Transverse colon (tissue), 3 donors: ENCODE measurements at regions not wholly inside any gene's neighbourhood (a gene's known extent, or its start where the extent isn't known, plus 50 kb on each side); places are given as distances from the start of the nearest gene placed in this dataset.

ENCODE experiments used
- EP300 ChIP-seq: sonication (generic); formaldehyde crosslinking; IDR thresholded peaks from one replicate; pipeline ENCODE4 v1.6.1; 2017; ENCODE audit warnings: antibody characterized with exemption, low read depth
- POLR2A ChIP-seq: fragments of 450-650 bp; IDR thresholded peaks from one replicate; pipeline ENCODE4 v1.6.1; 2016; ENCODE audit warnings: antibody characterized with exemption, mild to moderate bottlenecking, moderate library complexity
- TF ChIP-seq, protein P1 (sequence below), 5 experiments: fragments of 200-600 bp in 3 of 5; fragments of 450-650 bp in 2 of 5; sonication (generic) in 3 of 5; IDR thresholded peaks; 1 replicate in 2 of 5; 2 replicates in 3 of 5; pipeline ENCODE4 v1.5.1; 2016 to 2017; ENCODE audit warnings: antibody characterized with exemption in 5 of 5, inconsistent platforms in 3 of 5, mild to moderate bottlenecking in 2 of 5, moderate library complexity in 1 of 5

DNA sequence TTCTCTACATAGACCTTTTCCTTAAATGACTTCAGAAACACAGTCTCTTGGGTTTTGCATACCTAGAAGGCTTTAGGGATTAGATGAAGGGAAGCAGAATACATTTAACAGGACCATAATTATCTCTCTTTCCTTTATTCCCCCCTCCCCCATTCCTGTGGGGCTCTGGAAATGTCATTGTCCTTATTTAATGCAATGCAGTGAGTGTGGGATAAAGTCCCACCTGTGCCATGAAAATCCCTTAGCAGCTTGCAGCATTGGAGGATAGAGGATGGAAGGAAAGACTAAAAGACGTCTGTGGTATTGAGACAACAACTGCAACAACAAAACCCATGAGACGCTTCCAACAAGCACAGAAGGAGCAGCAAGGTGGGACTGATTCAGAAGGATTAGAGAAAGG lies 117.8 kb upstream of the DCC start:
- TF ChIP-seq POLR2A, result no peak
- TF ChIP-seq, protein P1, sequence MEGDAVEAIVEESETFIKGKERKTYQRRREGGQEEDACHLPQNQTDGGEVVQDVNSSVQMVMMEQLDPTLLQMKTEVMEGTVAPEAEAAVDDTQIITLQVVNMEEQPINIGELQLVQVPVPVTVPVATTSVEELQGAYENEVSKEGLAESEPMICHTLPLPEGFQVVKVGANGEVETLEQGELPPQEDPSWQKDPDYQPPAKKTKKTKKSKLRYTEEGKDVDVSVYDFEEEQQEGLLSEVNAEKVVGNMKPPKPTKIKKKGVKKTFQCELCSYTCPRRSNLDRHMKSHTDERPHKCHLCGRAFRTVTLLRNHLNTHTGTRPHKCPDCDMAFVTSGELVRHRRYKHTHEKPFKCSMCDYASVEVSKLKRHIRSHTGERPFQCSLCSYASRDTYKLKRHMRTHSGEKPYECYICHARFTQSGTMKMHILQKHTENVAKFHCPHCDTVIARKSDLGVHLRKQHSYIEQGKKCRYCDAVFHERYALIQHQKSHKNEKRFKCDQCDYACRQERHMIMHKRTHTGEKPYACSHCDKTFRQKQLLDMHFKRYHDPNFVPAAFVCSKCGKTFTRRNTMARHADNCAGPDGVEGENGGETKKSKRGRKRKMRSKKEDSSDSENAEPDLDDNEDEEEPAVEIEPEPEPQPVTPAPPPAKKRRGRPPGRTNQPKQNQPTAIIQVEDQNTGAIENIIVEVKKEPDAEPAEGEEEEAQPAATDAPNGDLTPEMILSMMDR (IDR thresholded peaks at IDR 0.05), result no peak
- TF ChIP-seq EP300, result no peak
